GM10248 (cell line): ENCODE measurements at regions not wholly inside any gene's neighbourhood (a gene's known extent, or its start where the extent isn't known, plus 50 kb on each side); places are given as distances from the start of the nearest gene placed in this dataset.
"Not testable (repeated sequence)": the region's sequence is repeated elsewhere in the genome, so short reads cannot be mapped to it uniquely, and the experiment has no call there.

Experiments
- CTCF ChIA-PET: fragments of 300-600 bp; sonication (Branson Sonifier 250); formaldehyde crosslinking; extraction: SDS; loops from one replicate; lab custom pipeline; 2021; ENCODE audit warnings: antibody characterized with exemption; lab: Yijun Ruan, JAX
- POLR2A ChIA-PET: fragments of 350-650 bp; sonication (Branson Sonifier 250); formaldehyde crosslinking; extraction: SDS; loops from one replicate; lab custom pipeline; 2020; ENCODE audit warnings: antibody characterized with exemption; lab: Yijun Ruan, JAX
- DNase-seq: peaks from one replicate; pipeline ENCODE4 v3.0.0; 2012; ENCODE audit errors: extremely low spot score
- TF ChIP-seq, protein P1 (sequence below): IDR thresholded peaks from 2 replicates; pipeline ENCODE4 v1.5.1; 2012; ENCODE audit warnings: mild to moderate bottlenecking, low read depth; ENCODE audit errors: extremely low read depth, missing control alignments, control extremely low read depth

DNA sequence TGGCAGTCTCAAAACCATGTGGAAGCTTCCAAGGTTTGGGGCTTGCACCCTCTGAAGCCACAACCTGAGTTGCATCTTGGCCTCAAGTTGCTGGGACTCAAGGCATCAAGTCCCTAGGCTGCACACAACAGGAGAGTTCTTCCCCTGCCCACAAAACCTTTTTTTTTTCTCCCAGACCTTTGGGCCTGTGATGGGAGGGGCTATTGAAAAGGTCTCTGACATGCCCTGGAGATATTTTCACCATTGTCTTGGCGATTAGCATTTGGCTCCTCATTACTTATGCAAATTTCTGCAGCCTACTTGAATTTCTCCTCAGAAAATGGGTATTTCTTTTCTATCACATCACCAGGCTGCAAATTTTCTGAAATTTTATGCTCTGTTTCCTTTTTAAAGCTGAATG lies 349.5 kb upstream of the EDA2R start:
- ChIA-PET CTCF (no interaction called here), POLR2A (no interaction called here)
- no peak for DNase-seq
- TF ChIP-seq, protein P1, sequence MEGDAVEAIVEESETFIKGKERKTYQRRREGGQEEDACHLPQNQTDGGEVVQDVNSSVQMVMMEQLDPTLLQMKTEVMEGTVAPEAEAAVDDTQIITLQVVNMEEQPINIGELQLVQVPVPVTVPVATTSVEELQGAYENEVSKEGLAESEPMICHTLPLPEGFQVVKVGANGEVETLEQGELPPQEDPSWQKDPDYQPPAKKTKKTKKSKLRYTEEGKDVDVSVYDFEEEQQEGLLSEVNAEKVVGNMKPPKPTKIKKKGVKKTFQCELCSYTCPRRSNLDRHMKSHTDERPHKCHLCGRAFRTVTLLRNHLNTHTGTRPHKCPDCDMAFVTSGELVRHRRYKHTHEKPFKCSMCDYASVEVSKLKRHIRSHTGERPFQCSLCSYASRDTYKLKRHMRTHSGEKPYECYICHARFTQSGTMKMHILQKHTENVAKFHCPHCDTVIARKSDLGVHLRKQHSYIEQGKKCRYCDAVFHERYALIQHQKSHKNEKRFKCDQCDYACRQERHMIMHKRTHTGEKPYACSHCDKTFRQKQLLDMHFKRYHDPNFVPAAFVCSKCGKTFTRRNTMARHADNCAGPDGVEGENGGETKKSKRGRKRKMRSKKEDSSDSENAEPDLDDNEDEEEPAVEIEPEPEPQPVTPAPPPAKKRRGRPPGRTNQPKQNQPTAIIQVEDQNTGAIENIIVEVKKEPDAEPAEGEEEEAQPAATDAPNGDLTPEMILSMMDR = no peak

DNA sequence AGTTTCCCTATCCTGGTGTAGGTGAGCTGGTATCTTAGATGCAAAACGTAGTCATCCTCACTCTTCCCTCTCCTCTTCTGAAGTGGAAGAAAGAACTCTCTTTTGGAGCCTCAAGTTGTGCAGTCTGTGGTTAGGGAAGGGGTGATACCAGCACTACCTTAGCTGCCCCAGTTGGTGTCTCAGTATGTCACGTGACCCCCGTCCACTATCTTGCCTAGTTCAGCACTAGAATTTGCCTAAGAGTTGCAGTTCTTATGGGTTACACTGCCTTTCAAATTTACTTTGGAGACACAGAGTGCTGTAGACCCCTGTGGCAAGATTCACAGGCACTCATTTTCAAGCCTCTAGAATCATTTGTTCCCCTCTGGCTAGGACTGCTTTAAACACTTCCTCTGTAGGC lies 322.8 kb upstream of the EDA2R start:
- POLR2A ChIA-PET = no interaction called here
- CTCF ChIA-PET = no interaction called here
- TF ChIP-seq, protein P1 = no peak

GRCh38 chrX:66931713-66932112 lies 292.8 kb upstream of the EDA2R start:
- CTCF ChIA-PET = interaction anchor here (1.2 kb wide), 1 partner anchor 18 kb away, joined by 3 read pairs; no protein-coding TSS in a partner anchor
- DNase-seq = no peak
- POLR2A ChIA-PET = no interaction called here
- TF ChIP-seq, protein P1 = no peak

More for the DNA sequence above, 322.8 kb upstream of the EDA2R start:
- no peak for DNase-seq

DNA sequence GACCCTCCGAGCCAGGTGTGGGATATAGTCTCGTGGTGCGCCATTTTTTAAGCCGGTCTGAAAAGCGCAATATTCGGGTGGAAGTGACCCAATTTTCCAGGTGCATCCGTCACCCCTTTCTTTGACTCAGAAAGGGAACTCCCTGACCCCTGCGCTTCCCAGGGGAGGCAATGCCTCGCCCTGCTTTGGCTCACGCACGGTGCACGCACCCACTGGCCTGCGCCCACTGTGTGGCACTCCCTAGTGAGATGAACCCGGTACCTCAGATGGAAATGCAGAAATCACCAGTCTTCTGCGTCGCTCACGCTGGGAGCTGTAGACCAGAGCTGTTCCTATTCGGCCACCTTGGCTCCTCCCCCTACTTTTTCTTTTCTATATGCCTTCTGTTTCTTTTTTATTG lies 291.6 kb upstream of the EDA2R start:
- CTCF ChIA-PET, DNase-seq, POLR2A ChIA-PET: not testable (repeated sequence)

- ChIA-PET CTCF (no interaction called here), POLR2A (no interaction called here)
- no peak for DNase-seq
- TF ChIP-seq, protein P1 = no peak
Measured at GRCh38 chrX:66920296-66920695, 281.4 kb upstream of the EDA2R start.

DNA sequence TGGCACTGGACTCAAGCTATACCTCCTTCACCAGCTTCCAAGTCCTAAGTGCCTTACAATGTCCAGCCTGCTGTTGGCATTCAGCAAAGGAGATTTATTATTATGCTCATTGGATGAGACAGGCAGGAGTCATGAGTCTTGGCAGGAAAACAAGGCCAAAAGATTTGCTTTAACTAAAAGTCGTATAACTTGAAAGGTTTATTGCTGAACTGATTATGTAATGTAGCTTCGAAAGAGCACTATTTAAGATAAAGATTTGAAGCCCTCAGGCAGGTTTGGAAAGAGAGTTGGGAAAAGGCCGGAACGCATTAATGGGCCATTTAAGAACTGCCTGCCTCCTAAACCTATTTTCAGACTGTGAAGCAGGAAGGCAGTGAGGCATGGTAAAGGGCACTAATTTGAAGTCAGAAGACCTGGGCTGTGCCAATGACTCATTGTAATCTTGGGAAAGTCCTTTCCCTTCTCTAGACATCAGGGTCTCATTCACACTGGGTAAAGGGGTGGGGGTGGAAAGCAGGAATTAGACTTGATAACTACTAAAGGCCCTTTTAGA lies 280.5 kb upstream of the EDA2R start:
- POLR2A ChIA-PET = no interaction called here
- TF ChIP-seq, protein P1 = no peak
- CTCF ChIA-PET = no interaction called here

GRCh38 chrX:66918511-66918910 lies 279.6 kb upstream of the EDA2R start:
- TF ChIP-seq, protein P1 = no peak
- no peak for DNase-seq
- ChIA-PET CTCF (no interaction called here), POLR2A (no interaction called here)

More for the DNA sequence above, 280.5 kb upstream of the EDA2R start:
- DNase-seq = no peak
